Cardiac fibroblast (primary cell): ENCODE measurements at regions not wholly inside any gene's neighbourhood (a gene's known extent, or its start where the extent isn't known, plus 50 kb on each side); places are given as distances from the start of the nearest gene placed in this dataset.

Experiments
- DNase-seq, 2 donors: peaks; one replicate each; pipeline versions ENCODE4 v3.0.0 to v3.0.0-alpha.2; 2010; ENCODE audit warnings: low read depth in 2 of 2
- H3K4me3 ChIP-seq, 2 donors: replicated peaks in 1 of 2; 1 replicate in 1 of 2; 2 replicates in 1 of 2; pipeline ENCODE4 v1.5.1; 2011; ENCODE audit warnings: low read depth in 2 of 2, low read length in 2 of 2, mild to moderate bottlenecking in 2 of 2, moderate library complexity in 1 of 2
- CTCF ChIP-seq: IDR thresholded peaks from one replicate; pipeline ENCODE4 v1.5.1; 2011; ENCODE audit warnings: low read depth, mild to moderate bottlenecking, low read length, inconsistent platforms

- DNase-seq: no peak
- TF ChIP-seq CTCF: no peak
- H3K4me3 ChIP-seq: no peak overlapping the region
These were observed 670.3 kb upstream of the NRSN1 start for GRCh38 chr6:23455754-23456153.

GRCh38 chr6:23456396-23456795 lies 669.6 kb upstream of the NRSN1 start:
- no peak for TF ChIP-seq CTCF
- DNase-seq: no peak
- no peak overlapping the region for H3K4me3 ChIP-seq

GRCh38 chr6:23457321-23457720 lies 668.7 kb upstream of the NRSN1 start:
- no peak for TF ChIP-seq CTCF
- no peak for DNase-seq
- no peak overlapping the region for H3K4me3 ChIP-seq

GRCh38 chr6:23465912-23466311 lies 660.1 kb upstream of the NRSN1 start:
- H3K4me3 ChIP-seq: no peak overlapping the region
- no peak for TF ChIP-seq CTCF
- DNase-seq: no peak

- no peak for TF ChIP-seq CTCF
- no peak overlapping the region for H3K4me3 ChIP-seq
- DNase-seq: peak in 1 of 2 donors; percentile 1
These were observed 648.4 kb upstream of the NRSN1 start for GRCh38 chr6:23477586-23477985.

GRCh38 chr6:23478312-23478711 lies 647.7 kb upstream of the NRSN1 start:
- no peak for TF ChIP-seq CTCF
- DNase-seq: no peak
- no peak overlapping the region for H3K4me3 ChIP-seq

GRCh38 chr6:23483896-23484295 lies 642.1 kb upstream of the NRSN1 start:
- TF ChIP-seq CTCF: no peak
- DNase-seq: no peak
- H3K4me3 ChIP-seq: no peak overlapping the region
